GM12891 (cell line): ENCODE measurements at regions not wholly inside any gene's neighbourhood (a gene's known extent, or its start where the extent isn't known, plus 50 kb on each side); places are given as distances from the start of the nearest gene placed in this dataset.

ENCODE experiments used
- POLR2A ChIP-seq: IDR thresholded peaks from 2 replicates; pipeline ENCODE4 v1.6.1; 2011; ENCODE audit warnings: low read depth, low read length, control low read depth
- POU2F2 ChIP-seq: IDR thresholded peaks from 2 replicates; pipeline ENCODE4 v1.6.1; 2011; ENCODE audit warnings: low read depth, mild to moderate bottlenecking, control low read depth, low read length, moderate library complexity

GRCh38 chr21:27536319-27536718 is 569.4 kb upstream of the ADAMTS5 start:
- no peak for TF ChIP-seq POLR2A
- no peak for TF ChIP-seq POU2F2
